OCI-LY3 (cell line): ENCODE measurements at regions not wholly inside any gene's neighbourhood (a gene's known extent, or its start where the extent isn't known, plus 50 kb on each side); places are given as distances from the start of the nearest gene placed in this dataset.

ENCODE experiments used
- H2AFZ ChIP-seq: fragments of 200-600, 300-600 bp; shearing (Covaris generic); 2 replicates; pipeline ENCODE4 v1.6.0; 2014; ENCODE audit warnings: antibody characterized with exemption, low read depth, low read length
- H3K27ac ChIP-seq: fragments of 200-600, 300-600 bp; sonication (generic); 2 replicates; pipeline ENCODE4 v1.5.1; 2014; ENCODE audit warnings: mild to moderate bottlenecking, low read length, moderate library complexity, mixed read lengths
- H3K27me3 ChIP-seq: fragments of 200-600, 300-600 bp; sonication (generic); 2 replicates; pipeline ENCODE4 v1.6.1; 2014; ENCODE audit warnings: low read depth, low read length, mixed read lengths
- H3K36me3 ChIP-seq: fragments of 200-600, 300-600 bp; sonication (generic); replicated peaks from 2 replicates; pipeline ENCODE3; 2014; ENCODE audit warnings: low read depth, low read length, mixed read lengths
- H3K4me1 ChIP-seq: fragments of 300-600, 200-600 bp; sonication (generic); 2 replicates; pipeline ENCODE4 v1.6.1; 2014; ENCODE audit warnings: low read length, mixed read lengths
- H3K4me2 ChIP-seq: fragments of 200-600, 300-600 bp; sonication (generic); 2 replicates; pipeline ENCODE4 v1.6.1; 2014; ENCODE audit warnings: low read length, mixed read lengths
- H3K4me3 ChIP-seq: fragments of 300-600, 200-600 bp; sonication (generic); 2 replicates; pipeline ENCODE4 v1.5.1; 2014; ENCODE audit warnings: antibody characterized with exemption, mild to moderate bottlenecking, low read length, moderate library complexity
- H3K79me2 ChIP-seq: fragments of 300-600, 200-600 bp; shearing (Covaris generic); 2 replicates; pipeline ENCODE4 v1.6.1; 2014; ENCODE audit warnings: mild to moderate bottlenecking, low read length, mixed read lengths
- H3K9ac ChIP-seq: fragments of 300-600, 200-600 bp; shearing (Covaris generic); 2 replicates; pipeline ENCODE4 v1.6.0; 2014; ENCODE audit warnings: mild to moderate bottlenecking, low read length, moderate library complexity
- H3K9me3 ChIP-seq: fragments of 200-600, 300-600 bp; shearing (Covaris generic); 2 replicates; pipeline ENCODE4 v1.6.1; 2014; ENCODE audit warnings: low read length, mixed read lengths; ENCODE audit not compliant: insufficient read depth
- H4K20me1 ChIP-seq: fragments of 200-600, 300-600 bp; sonication (generic); 2 replicates; pipeline ENCODE4 v1.6.1; 2016; ENCODE audit warnings: low read length, mixed read lengths; ENCODE audit not compliant: insufficient read depth
- CTCF ChIP-seq: fragments of 200-600, 300-600 bp; sonication (generic); IDR thresholded peaks from 2 replicates; pipeline ENCODE4 v1.5.1; 2014; ENCODE audit warnings: antibody characterized with exemption, low read length, low read depth
- EZH2phosphoT487 ChIP-seq: fragments of 200-600 bp; shearing (Covaris generic); IDR thresholded peaks from 2 replicates; pipeline ENCODE4 v1.6.1; 2018; ENCODE audit warnings: antibody characterized with exemption, mixed run types, low read depth

GRCh38 chr5:158079097-158079496, 220.2 kb upstream of the CLINT1 start:
- Histone ChIP-seq H3K27me3 (no peaks in the 10 kb centered on the region), H3K4me1 (peaks cover 12% of the 10 kb centered on the region), H3K27ac (no peak overlapping the region), H2AFZ (peak overlapping the region; percentile 86), H3K79me2 (no peaks in the 10 kb centered on the region), H4K20me1 (no peaks in the 10 kb centered on the region), H3K36me3 (no peaks in the 10 kb centered on the region), H3K9me3 (no peaks in the 10 kb centered on the region), H3K9ac (peak overlapping the region; percentile 18; the same call in 1 of the 2 replicates), H3K4me2 (peak overlapping the region; percentile 60), H3K4me3 (peak overlapping the region; percentile 30; the same call in 1 of the 2 replicates)
- TF ChIP-seq EZH2phosphoT487: no peak
- no peak for TF ChIP-seq CTCF

GRCh38 chr5:158074992-158075769, 216.2 kb upstream of the CLINT1 start:
- TF ChIP-seq EZH2phosphoT487 (no peak), CTCF (peak; percentile 72)
- H3K4me2 ChIP-seq: peak overlapping the region; percentile 19; the same call in 1 of the 2 replicates
- H3K4me3 ChIP-seq: no peak overlapping the region
- H3K9ac ChIP-seq: no peak overlapping the region
- no peaks in the 10 kb centered on the region for H3K27me3 ChIP-seq
- H3K27ac ChIP-seq: no peak overlapping the region
- no peaks in the 10 kb centered on the region for H4K20me1 ChIP-seq
- no peaks in the 10 kb centered on the region for H3K79me2 ChIP-seq
- no peaks in the 10 kb centered on the region for H3K9me3 ChIP-seq
- H3K36me3 ChIP-seq: no peaks in the 10 kb centered on the region
- H2AFZ ChIP-seq: no peak overlapping the region
- H3K4me1 ChIP-seq: peaks cover 12% of the 10 kb centered on the region

- H3K36me3 ChIP-seq: no peaks in the 10 kb centered on the region
- H4K20me1 ChIP-seq: no peaks in the 10 kb centered on the region
- TF ChIP-seq EZH2phosphoT487 (no peak), CTCF (no peak)
- no peaks in the 10 kb centered on the region for H3K79me2 ChIP-seq
- no peak overlapping the region for H3K27ac ChIP-seq
- H3K9ac ChIP-seq: no peak overlapping the region
- H3K27me3 ChIP-seq: no peaks in the 10 kb centered on the region
- H3K4me3 ChIP-seq: no peak overlapping the region
- H3K4me1 ChIP-seq: peaks cover 12% of the 10 kb centered on the region
- no peaks in the 10 kb centered on the region for H3K9me3 ChIP-seq
- no peak overlapping the region for H3K4me2 ChIP-seq
- no peak overlapping the region for H2AFZ ChIP-seq
These were observed 215.6 kb upstream of the CLINT1 start for GRCh38 chr5:158074597-158074991.

- H3K36me3 ChIP-seq: no peaks in the 10 kb centered on the region
- no peak overlapping the region for H3K27ac ChIP-seq
- no peak overlapping the region for H2AFZ ChIP-seq
- no peaks in the 10 kb centered on the region for H3K4me1 ChIP-seq
- TF ChIP-seq EZH2phosphoT487 (no peak), CTCF (no peak)
- no peak overlapping the region for H3K4me3 ChIP-seq
- no peak overlapping the region for H3K9ac ChIP-seq
- H3K79me2 ChIP-seq: no peaks in the 10 kb centered on the region
- no peaks in the 10 kb centered on the region for H3K27me3 ChIP-seq
- H3K9me3 ChIP-seq: no peaks in the 10 kb centered on the region
- no peaks in the 10 kb centered on the region for H4K20me1 ChIP-seq
- H3K4me2 ChIP-seq: no peak overlapping the region
These were observed 211.9 kb upstream of the CLINT1 start for GRCh38 chr5:158070859-158071258.
